HepG2 (cell line): ENCODE measurements at regions not wholly inside any gene's neighbourhood (a gene's known extent, or its start where the extent isn't known, plus 50 kb on each side); places are given as distances from the start of the nearest gene placed in this dataset.

ENCODE experiments used
- ATAC-seq: fragments of 200-7000 bp; cut with Tn5 transposase; 3 replicates; pipeline ENCODE4 v1.9.1; 2020; ENCODE audit warnings: mild to moderate bottlenecking, moderate library complexity
- BruUV-seq: library from RNA; stranded (reverse); fragments of 400-500 nt; replicated peaks from 2 replicates; lab custom pipeline; 2021; lab: Mats Ljungman, UMichigan
- CTCF ChIA-PET: fragments of 300-600 bp; formaldehyde crosslinking; extraction: SDS; loops from one replicate; lab custom pipeline; 2021; ENCODE audit warnings: low total read pairs, inconsistent platforms, low intra/inter-chr PET ratio; lab: Yijun Ruan, JAX
- POLR2A ChIA-PET: fragments of 350-600 bp; sonication (Branson Sonifier 250); formaldehyde crosslinking; loops from one replicate; lab custom pipeline; 2020; ENCODE audit warnings: antibody characterized with exemption, inconsistent platforms; lab: Yijun Ruan, JAX
- DNase-seq: peaks from one replicate; pipeline ENCODE4 v3.0.0-alpha.2; 2015; ENCODE audit warnings: low spot score
- FAIRE-seq: peaks from 3 replicates; lab custom pipeline; 2011; peaks lifted over from hg19 to GRCh38; lab: Jason Lieb, UNC
- H2AFZ ChIP-seq: one replicate; pipeline ENCODE4 v1.6.1; 2011; ENCODE audit warnings: low read length, inconsistent platforms
- H3K27ac ChIP-seq: fragments of 300-600 bp; 3 replicates; pipeline ENCODE4 v1.8.0; 2011; ENCODE audit warnings: mixed run types, mild to moderate bottlenecking, mixed read lengths, low read length, inconsistent platforms; ENCODE audit not compliant: insufficient read depth; ENCODE audit errors: extremely low read length
- H3K27me3 ChIP-seq, 2 experiments: fragments of 200-600 bp in 1 of 2; 2 replicates in 1 of 2; 3 replicates in 1 of 2; pipeline versions ENCODE4 v1.6.0 to v1.8.0; 2011; ENCODE audit warnings: low read length in 2 of 2, mild to moderate bottlenecking in 2 of 2, moderate library complexity in 2 of 2, inconsistent platforms in 1 of 2; ENCODE audit not compliant: insufficient read depth in 2 of 2, control insufficient read depth in 1 of 2
- H3K36me3 ChIP-seq, 2 experiments: fragments of 200-600 bp in 1 of 2; replicated peaks in 1 of 2; 2 replicates in 1 of 2; 3 replicates in 1 of 2; pipeline versions ENCODE4 v1.5.1 to v1.8.0; 2011; ENCODE audit warnings: low read length in 2 of 2, inconsistent platforms in 1 of 2; ENCODE audit not compliant: insufficient read depth in 2 of 2, control insufficient read depth in 1 of 2
- H3K4me1 ChIP-seq: 2 replicates; pipeline ENCODE4 v1.5.1; 2012; ENCODE audit warnings: low read length, inconsistent platforms; ENCODE audit not compliant: insufficient read depth
- H3K4me2 ChIP-seq: 2 replicates; pipeline ENCODE4 v1.6.0; 2011; ENCODE audit warnings: low read depth, low read length, inconsistent platforms
- H3K4me3 ChIP-seq, 3 experiments: fragments of 200-600 bp in 1 of 3; sonication (generic), shearing (Covaris generic) in 1 of 3; replicated peaks in 1 of 3; 2 replicates each; pipeline ENCODE4 v1.5.1; 2011 to 2016; ENCODE audit warnings: low read length in 3 of 3, inconsistent platforms in 2 of 3, low read depth in 2 of 3, mild to moderate bottlenecking in 2 of 3, control low read depth in 1 of 3, mixed read lengths in 1 of 3; ENCODE audit not compliant: insufficient read depth in 1 of 3
- H3K79me2 ChIP-seq: one replicate; pipeline ENCODE4 v1.6.1; 2011; ENCODE audit warnings: low read length, inconsistent platforms; ENCODE audit not compliant: insufficient read depth
- H3K9ac ChIP-seq: 2 replicates; pipeline ENCODE4 v1.6.0; 2011; ENCODE audit warnings: mild to moderate bottlenecking, low read depth, low read length, inconsistent platforms; ENCODE audit not compliant: insufficient read depth
- H3K9me3 ChIP-seq: 2 replicates; pipeline ENCODE4 v1.5.1; 2012; ENCODE audit warnings: mild to moderate bottlenecking, low read length
- H4K20me1 ChIP-seq: 2 replicates; pipeline ENCODE4 v1.6.0; 2011; ENCODE audit warnings: inconsistent platforms, mild to moderate bottlenecking, low read length, moderate library complexity; ENCODE audit not compliant: insufficient read depth
- ATAD3A ChIP-seq: sonication (generic); formaldehyde crosslinking; IDR thresholded peaks from 2 replicates; pipeline ENCODE4 v1.4.0; 2020; ENCODE audit warnings: missing genetic modification reagents
- HOXD1 ChIP-seq: sonication (generic); formaldehyde crosslinking; IDR thresholded peaks from 2 replicates; pipeline ENCODE4 v1.5.0; 2020; ENCODE audit warnings: missing genetic modification reagents
- PHF20 ChIP-seq: sonication (generic); formaldehyde crosslinking; IDR thresholded peaks from 2 replicates; pipeline ENCODE4 v1.5.0; 2020; ENCODE audit warnings: mild to moderate bottlenecking, missing genetic modification reagents
- RFXAP ChIP-seq: sonication (generic); formaldehyde crosslinking; IDR thresholded peaks from 2 replicates; pipeline ENCODE4 v1.4.0; 2020; ENCODE audit warnings: missing genetic modification reagents, borderline replicate concordance
- ZMYM4 ChIP-seq: sonication (generic); formaldehyde crosslinking; IDR thresholded peaks from 2 replicates; pipeline ENCODE4 v1.8.1; 2023; ENCODE audit warnings: mild to moderate bottlenecking, missing genetic modification reagents
- ZNF138 ChIP-seq: sonication (generic); formaldehyde crosslinking; IDR thresholded peaks from 2 replicates; pipeline ENCODE4 v1.5.0; 2020; ENCODE audit warnings: mild to moderate bottlenecking, low read depth, missing genetic modification reagents
- WGBS: methylation state at CpG from one replicate; pipeline ENCODE4 v1.1.6; 2017; ENCODE audit warnings: low lambda C conversion rate; 5-methylcytosine and 5-hydroxymethylcytosine counted together
- in situ Hi-C: cut with HindIII; loops from 2 replicates; pipeline ENCODE4 v1.10.0; 2017; ENCODE audit warnings: low pct_unique_long_range_greater_than_20kb; ENCODE audit not compliant: extremely low pct_ligation_motif_present
- intact Hi-C: fragments of 100-400 bp; cut with micrococcal nuclease; formaldehyde crosslinking; loops from one replicate; pipeline ENCODE4 v1.10.0; 2022; ENCODE audit not compliant: unreplicated experiment
- TF ChIP-seq, protein P1 (sequence below): sonication (generic); formaldehyde crosslinking; IDR thresholded peaks from 2 replicates; pipeline ENCODE4 v1.5.0; 2020; ENCODE audit warnings: missing genetic modification reagents
- TF ChIP-seq, protein P2 (sequence below), 2 experiments: fragments of 450-650 bp in 1 of 2; sonication (generic) in 1 of 2; formaldehyde crosslinking; IDR thresholded peaks; 2 replicates each; pipeline versions ENCODE4 v1.5.0 to v1.8.0; 2020 to 2022; ENCODE audit warnings: mild to moderate bottlenecking in 1 of 2, missing genetic modification reagents in 1 of 2
- TF ChIP-seq, protein P3 (sequence below): sonication (generic); formaldehyde crosslinking; IDR thresholded peaks from 2 replicates; pipeline ENCODE4 v1.4.0; 2020; ENCODE audit warnings: missing genetic modification reagents
- TF ChIP-seq, protein P4 (sequence below), 2 experiments: sonication (generic) in 1 of 2; formaldehyde crosslinking in 1 of 2; IDR thresholded peaks; 2 replicates each; pipeline versions ENCODE4 v1.4.0 to v1.6.1; 2016 to 2020; ENCODE audit warnings: borderline replicate concordance in 1 of 2, low read depth in 1 of 2, mild to moderate bottlenecking in 1 of 2, missing genetic modification reagents in 1 of 2
- TF ChIP-seq, protein P5 (sequence below): sonication (generic); formaldehyde crosslinking; IDR thresholded peaks from 2 replicates; pipeline ENCODE4 v1.4.0; 2020; ENCODE audit warnings: missing genetic modification reagents
- TF ChIP-seq, protein P6 (sequence below): IDR thresholded peaks from 2 replicates; pipeline ENCODE4 v1.6.1; 2016; ENCODE audit warnings: missing compliant biosample characterization, missing genetic modification reagents, borderline replicate concordance

DNA sequence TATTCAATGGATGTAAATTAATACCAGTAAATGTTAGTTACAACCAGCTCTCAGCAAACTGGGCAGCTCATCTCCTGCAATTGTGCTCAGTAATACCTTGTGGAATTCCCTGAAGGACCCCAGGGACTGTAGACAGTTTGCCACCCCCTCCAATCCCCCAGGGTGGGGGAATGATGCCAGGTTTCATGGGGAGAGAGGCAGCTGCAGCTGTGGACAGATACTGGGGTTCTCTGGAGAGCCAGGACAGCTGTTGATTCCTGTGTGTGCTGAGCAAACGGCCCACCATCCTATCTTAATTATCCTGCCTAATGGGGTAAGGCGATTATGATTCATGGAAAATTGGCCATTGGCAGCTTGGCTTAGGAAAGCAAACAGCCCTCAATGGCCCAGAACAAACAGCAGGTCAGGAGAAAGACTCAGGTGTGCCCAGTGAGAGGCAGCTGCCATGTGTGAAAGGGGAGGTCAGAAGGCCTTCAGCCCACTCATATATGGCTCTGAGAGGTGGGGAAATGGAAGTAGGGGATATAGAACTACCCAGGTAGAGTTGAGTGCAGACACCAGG, 148.9 kb upstream of the CTTNBP2NL start:
- H3K9me3 ChIP-seq = no peaks in the 10 kb centered on the region
- CTCF ChIA-PET = no interaction called here
- H3K27me3 ChIP-seq = no peaks in the 10 kb centered on the region; a peak in 1 of 5 replicates
- FAIRE-seq (no peak), DNase-seq (no peak), ATAC-seq (no peak)
- no peak overlapping the region for H2AFZ ChIP-seq
- WGBS = 0% methylated on average over 1 of the region's 2 CpGs
- no peak overlapping the region for H3K4me3 ChIP-seq
- H3K4me1 ChIP-seq = no peaks in the 10 kb centered on the region
- intact Hi-C loops (no loop called here), in situ Hi-C loops (no loop called here)
- H4K20me1 ChIP-seq = no peaks in the 10 kb centered on the region
- no peak overlapping the region for H3K9ac ChIP-seq
- no peaks in the 10 kb centered on the region for H3K36me3 ChIP-seq
- no TSS peak for BruUV-seq
- H3K4me2 ChIP-seq = no peak overlapping the region
- H3K79me2 ChIP-seq = no peaks in the 10 kb centered on the region
- POLR2A ChIA-PET = no interaction called here
- no peak overlapping the region for H3K27ac ChIP-seq
- TF ChIP-seq, protein P1, sequence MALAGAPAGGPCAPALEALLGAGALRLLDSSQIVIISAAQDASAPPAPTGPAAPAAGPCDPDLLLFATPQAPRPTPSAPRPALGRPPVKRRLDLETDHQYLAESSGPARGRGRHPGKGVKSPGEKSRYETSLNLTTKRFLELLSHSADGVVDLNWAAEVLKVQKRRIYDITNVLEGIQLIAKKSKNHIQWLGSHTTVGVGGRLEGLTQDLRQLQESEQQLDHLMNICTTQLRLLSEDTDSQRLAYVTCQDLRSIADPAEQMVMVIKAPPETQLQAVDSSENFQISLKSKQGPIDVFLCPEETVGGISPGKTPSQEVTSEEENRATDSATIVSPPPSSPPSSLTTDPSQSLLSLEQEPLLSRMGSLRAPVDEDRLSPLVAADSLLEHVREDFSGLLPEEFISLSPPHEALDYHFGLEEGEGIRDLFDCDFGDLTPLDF = no peak
- TF ChIP-seq, protein P2, sequence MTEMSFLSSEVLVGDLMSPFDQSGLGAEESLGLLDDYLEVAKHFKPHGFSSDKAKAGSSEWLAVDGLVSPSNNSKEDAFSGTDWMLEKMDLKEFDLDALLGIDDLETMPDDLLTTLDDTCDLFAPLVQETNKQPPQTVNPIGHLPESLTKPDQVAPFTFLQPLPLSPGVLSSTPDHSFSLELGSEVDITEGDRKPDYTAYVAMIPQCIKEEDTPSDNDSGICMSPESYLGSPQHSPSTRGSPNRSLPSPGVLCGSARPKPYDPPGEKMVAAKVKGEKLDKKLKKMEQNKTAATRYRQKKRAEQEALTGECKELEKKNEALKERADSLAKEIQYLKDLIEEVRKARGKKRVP (CRISPR knock-in tag; IDR thresholded peaks at IDR 0.05) = no peak
- TF ChIP-seq, protein P3, sequence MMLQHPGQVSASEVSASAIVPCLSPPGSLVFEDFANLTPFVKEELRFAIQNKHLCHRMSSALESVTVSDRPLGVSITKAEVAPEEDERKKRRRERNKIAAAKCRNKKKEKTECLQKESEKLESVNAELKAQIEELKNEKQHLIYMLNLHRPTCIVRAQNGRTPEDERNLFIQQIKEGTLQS = no peak
- TF ChIP-seq HOXD1 (no peak), ZNF138 (no peak), RFXAP (CRISPR knock-in tag) (no peak), ZMYM4 (CRISPR knock-in tag) (no peak), PHF20 (CRISPR knock-in tag) (no peak), ATAD3A (no peak)
- TF ChIP-seq, protein P4, sequence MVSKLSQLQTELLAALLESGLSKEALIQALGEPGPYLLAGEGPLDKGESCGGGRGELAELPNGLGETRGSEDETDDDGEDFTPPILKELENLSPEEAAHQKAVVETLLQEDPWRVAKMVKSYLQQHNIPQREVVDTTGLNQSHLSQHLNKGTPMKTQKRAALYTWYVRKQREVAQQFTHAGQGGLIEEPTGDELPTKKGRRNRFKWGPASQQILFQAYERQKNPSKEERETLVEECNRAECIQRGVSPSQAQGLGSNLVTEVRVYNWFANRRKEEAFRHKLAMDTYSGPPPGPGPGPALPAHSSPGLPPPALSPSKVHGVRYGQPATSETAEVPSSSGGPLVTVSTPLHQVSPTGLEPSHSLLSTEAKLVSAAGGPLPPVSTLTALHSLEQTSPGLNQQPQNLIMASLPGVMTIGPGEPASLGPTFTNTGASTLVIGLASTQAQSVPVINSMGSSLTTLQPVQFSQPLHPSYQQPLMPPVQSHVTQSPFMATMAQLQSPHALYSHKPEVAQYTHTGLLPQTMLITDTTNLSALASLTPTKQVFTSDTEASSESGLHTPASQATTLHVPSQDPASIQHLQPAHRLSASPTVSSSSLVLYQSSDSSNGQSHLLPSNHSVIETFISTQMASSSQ (IDR thresholded peaks at IDR 0.05; ENCODE audit: low read depth) = no peak
- TF ChIP-seq, protein P4 (CRISPR knock-in tag; IDR thresholded peaks at IDR 0.05; ENCODE audit: borderline replicate concordance) = no peak
- TF ChIP-seq, protein P5, sequence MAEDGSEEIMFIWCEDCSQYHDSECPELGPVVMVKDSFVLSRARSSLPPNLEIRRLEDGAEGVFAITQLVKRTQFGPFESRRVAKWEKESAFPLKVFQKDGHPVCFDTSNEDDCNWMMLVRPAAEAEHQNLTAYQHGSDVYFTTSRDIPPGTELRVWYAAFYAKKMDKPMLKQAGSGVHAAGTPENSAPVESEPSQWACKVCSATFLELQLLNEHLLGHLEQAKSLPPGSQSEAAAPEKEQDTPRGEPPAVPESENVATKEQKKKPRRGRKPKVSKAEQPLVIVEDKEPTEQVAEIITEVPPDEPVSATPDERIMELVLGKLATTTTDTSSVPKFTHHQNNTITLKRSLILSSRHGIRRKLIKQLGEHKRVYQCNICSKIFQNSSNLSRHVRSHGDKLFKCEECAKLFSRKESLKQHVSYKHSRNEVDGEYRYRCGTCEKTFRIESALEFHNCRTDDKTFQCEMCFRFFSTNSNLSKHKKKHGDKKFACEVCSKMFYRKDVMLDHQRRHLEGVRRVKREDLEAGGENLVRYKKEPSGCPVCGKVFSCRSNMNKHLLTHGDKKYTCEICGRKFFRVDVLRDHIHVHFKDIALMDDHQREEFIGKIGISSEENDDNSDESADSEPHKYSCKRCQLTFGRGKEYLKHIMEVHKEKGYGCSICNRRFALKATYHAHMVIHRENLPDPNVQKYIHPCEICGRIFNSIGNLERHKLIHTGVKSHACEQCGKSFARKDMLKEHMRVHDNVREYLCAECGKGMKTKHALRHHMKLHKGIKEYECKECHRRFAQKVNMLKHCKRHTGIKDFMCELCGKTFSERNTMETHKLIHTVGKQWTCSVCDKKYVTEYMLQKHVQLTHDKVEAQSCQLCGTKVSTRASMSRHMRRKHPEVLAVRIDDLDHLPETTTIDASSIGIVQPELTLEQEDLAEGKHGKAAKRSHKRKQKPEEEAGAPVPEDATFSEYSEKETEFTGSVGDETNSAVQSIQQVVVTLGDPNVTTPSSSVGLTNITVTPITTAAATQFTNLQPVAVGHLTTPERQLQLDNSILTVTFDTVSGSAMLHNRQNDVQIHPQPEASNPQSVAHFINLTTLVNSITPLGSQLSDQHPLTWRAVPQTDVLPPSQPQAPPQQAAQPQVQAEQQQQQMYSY (CRISPR knock-in tag) = no peak
- TF ChIP-seq, protein P6, sequence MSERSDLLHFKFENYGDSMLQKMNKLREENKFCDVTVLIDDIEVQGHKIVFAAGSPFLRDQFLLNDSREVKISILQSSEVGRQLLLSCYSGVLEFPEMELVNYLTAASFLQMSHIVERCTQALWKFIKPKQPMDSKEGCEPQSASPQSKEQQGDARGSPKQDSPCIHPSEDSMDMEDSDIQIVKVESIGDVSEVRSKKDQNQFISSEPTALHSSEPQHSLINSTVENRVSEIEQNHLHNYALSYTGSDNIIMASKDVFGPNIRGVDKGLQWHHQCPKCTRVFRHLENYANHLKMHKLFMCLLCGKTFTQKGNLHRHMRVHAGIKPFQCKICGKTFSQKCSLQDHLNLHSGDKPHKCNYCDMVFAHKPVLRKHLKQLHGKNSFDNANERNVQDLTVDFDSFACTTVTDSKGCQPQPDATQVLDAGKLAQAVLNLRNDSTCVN (CRISPR knock-in tag) = no peak
